Spleen (tissue), 11 donors: ENCODE measurements at regions not wholly inside any gene's neighbourhood (a gene's known extent, or its start where the extent isn't known, plus 50 kb on each side); places are given as distances from the start of the nearest gene placed in this dataset.
A peak's percentile ranks its signal among the peaks of the same experiment; 100 is the strongest.

Source experiments
- DNase-seq: peaks from one replicate; pipeline ENCODE4 v3.0.0-alpha.2; 2020
- H3K27ac ChIP-seq, 8 donors: fragments of 200-600 bp; sonication (generic) in 7 of 8; 1 replicate in 4 of 8; 2 replicates in 4 of 8; pipeline versions ENCODE4 v1.5.0 to v1.8.0; 2016 to 2021; ENCODE audit warnings: inconsistent platforms in 4 of 8, mild to moderate bottlenecking in 4 of 8, moderate library complexity in 1 of 8
- H3K27me3 ChIP-seq, 7 donors: fragments of 200-600 bp; sonication (generic) in 6 of 7; replicated peaks in 1 of 7; 1 replicate in 4 of 7; 2 replicates in 3 of 7; pipeline versions ENCODE4 v1.5.0 to v1.8.0; 2016 to 2021; ENCODE audit warnings: inconsistent platforms in 3 of 7, mild to moderate bottlenecking in 1 of 7
- H3K36me3 ChIP-seq, 6 donors: fragments of 200-600 bp; sonication (generic) in 5 of 6; 1 replicate in 4 of 6; 2 replicates in 2 of 6; pipeline versions ENCODE4 v1.5.0 to v1.8.0; 2016 to 2021; ENCODE audit warnings: inconsistent platforms in 2 of 6
- H3K4me1 ChIP-seq, 6 donors: fragments of 200-600 bp; sonication (generic) in 5 of 6; 1 replicate in 3 of 6; 2 replicates in 3 of 6; pipeline versions ENCODE4 v1.5.0 to v1.8.0; 2016 to 2021; ENCODE audit warnings: inconsistent platforms in 3 of 6
- H3K4me3 ChIP-seq, 8 donors: fragments of 200-600 bp; sonication (generic) in 7 of 8; 1 replicate in 4 of 8; 2 replicates in 4 of 8; pipeline versions ENCODE4 v1.5.0 to v1.8.0; 2016 to 2021; ENCODE audit warnings: inconsistent platforms in 4 of 8, mild to moderate bottlenecking in 4 of 8, moderate library complexity in 2 of 8
- H3K9me3 ChIP-seq, 8 donors: fragments of 200-600 bp; sonication (generic) in 7 of 8; 1 replicate in 4 of 8; 2 replicates in 4 of 8; pipeline versions ENCODE4 v1.5.0 to v1.8.0; 2016 to 2021; ENCODE audit warnings: inconsistent platforms in 4 of 8
- CTCF ChIP-seq, 11 experiments: fragments of 200-600 bp in 7 of 11; fragments of 450-650 bp in 4 of 11; sonication (generic) in 4 of 11; IDR thresholded peaks in 8 of 11; conservative IDR thresholded peaks in 3 of 11; 1 replicate in 7 of 11; 2 replicates in 4 of 11; pipeline versions ENCODE4 v1.4.0 to v1.8.0; 2016 to 2021; ENCODE audit warnings: antibody characterized with exemption in 11 of 11, inconsistent platforms in 4 of 11, mild to moderate bottlenecking in 1 of 11
- POLR2A ChIP-seq, 3 donors: fragments of 450-650 bp; IDR thresholded peaks; one replicate each; pipeline ENCODE4 v1.5.1; 2017; ENCODE audit warnings: antibody characterized with exemption in 3 of 3, mild to moderate bottlenecking in 1 of 3
- POLR2AphosphoS5 ChIP-seq, 3 donors: sonication (generic); formaldehyde crosslinking; IDR thresholded peaks; one replicate each; pipeline ENCODE4 v1.5.1; 2017; ENCODE audit warnings: antibody characterized with exemption in 3 of 3
- WGBS, 5 donors: extraction: QIAGEN DNeasy Blood & Tissue Kit in 3 of 5; methylation state at CpG; one replicate each; pipeline versions ENCODE4 v1.1.5 to v1.1.7; 2013 to 2018; 5-methylcytosine and 5-hydroxymethylcytosine counted together
- intact Hi-C: fragments of 100-400 bp; cut with DNase I; formaldehyde crosslinking; loops from one replicate; pipeline ENCODE4 v1.15.0; 2023; ENCODE audit warnings: low total_unique reads
- donor health status: healthy with polysubstance abuse.
- donor health status: DM: no; HTN: no; CAD: no; lungs with moderate emphysema.
- donor health status: DM: no; HTN: no; CAD: no.
- donor health status: Bipolar disorder and iron deficiency.
- donor health status: healthy.
- donor health status: DM: no; HTN: no; CAD: no.
- donor health status: DM: yes; HTN: yes; CAD: no.

DNA sequence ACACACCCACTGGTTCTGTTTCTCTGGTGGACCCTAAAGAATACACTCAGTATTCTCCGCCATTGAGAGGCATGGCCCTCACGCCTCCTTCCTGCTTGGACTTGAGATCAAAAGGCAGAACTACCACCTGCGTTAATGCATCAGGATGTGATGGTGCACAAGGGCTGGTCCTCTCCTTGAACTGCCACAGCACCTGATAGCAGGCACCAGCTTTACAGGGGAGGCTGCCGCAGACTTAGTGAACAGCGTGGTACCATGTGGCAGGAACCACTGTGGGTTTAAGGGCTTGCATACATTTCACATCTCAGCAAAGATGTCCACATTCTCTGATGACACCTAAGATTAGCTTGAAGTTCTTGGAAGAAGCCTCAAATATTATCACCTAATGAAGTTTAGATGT lies 208.7 kb downstream of the GADD45G start:
- Histone ChIP-seq H3K36me3 (no peaks in the 10 kb centered on the region), H3K4me1 (peaks cover 12 to 56% (median 39%) of the 10 kb centered on the region in 6 donors), H3K27ac (no peak overlapping the region), H3K4me3 (no peak overlapping the region), H3K9me3 (no peaks in the 10 kb centered on the region), H3K27me3 (no peaks in the 10 kb centered on the region)
- TF ChIP-seq POLR2AphosphoS5 (IDR thresholded peaks at IDR 0.05) (no peak), POLR2A (IDR thresholded peaks at IDR 0.05) (no peak), CTCF (IDR thresholded peaks at IDR 0.05 in 8 of 11, conservative IDR thresholded peaks at IDR 0.05 in 3 of 11) (no peak)
- intact Hi-C loops, result no loop called here
- DNase-seq, result no peak
- 82 to 89% (median 84%) methylated on average over 5 of the region's 5 CpGs for WGBS, 5 donors

DNA sequence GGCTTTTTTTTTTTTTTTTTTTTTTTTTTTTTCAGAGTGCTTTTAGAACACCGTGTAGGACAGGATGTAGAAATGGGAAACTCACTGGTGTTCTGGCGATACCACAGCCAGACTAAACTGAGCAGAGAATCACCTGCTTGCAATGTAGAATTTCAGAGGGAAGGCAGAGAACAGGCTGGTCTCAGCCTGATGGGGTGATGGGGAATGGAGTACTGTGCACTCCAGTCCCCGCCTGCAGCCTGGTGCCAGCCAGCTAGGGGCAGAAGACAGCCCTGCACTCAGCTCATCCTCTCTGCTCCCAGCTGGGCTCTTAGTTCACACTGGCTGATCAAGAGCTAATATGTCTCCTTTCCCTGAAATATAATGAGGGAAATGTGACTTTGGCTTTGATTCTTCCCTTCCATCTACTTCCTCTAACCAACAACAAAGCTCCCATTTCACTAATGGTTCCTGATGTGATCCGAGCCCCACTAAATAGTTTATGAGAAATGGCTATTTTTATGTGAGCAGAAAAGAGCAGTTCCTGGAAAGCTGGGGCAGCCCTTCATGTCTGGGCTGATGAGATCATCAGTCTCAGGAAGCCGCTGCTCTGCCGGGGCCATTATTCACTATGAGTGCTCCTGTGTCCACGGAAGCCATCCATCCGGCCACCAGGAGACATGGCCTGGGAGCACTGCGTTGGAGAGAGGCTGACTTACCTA lies 209.7 kb downstream of the GADD45G start:
- Histone ChIP-seq H3K27me3 (no peaks in the 10 kb centered on the region), H3K9me3 (no peaks in the 10 kb centered on the region), H3K4me3 (no peak overlapping the region), H3K27ac (no peak overlapping the region), H3K4me1 (peaks cover 12 to 47% (median 35%) of the 10 kb centered on the region in 6 donors), H3K36me3 (no peaks in the 10 kb centered on the region)
- intact Hi-C loops, result no loop called here
- peak; percentile 64 for DNase-seq
- TF ChIP-seq POLR2A (IDR thresholded peaks at IDR 0.05), result no peak
- TF ChIP-seq CTCF (IDR thresholded peaks at IDR 0.05 in 8 of 11, conservative IDR thresholded peaks at IDR 0.05 in 3 of 11), result no peak
- peak in 1 of 3 donors; percentile 16 for TF ChIP-seq POLR2AphosphoS5 (IDR thresholded peaks at IDR 0.05)
- WGBS, 5 donors, result 18 to 37% (median 24%) methylated on average over 8 to 9 of the region's 9 CpGs

GRCh38 chr9:89815061-89815902 lies 210.5 kb downstream of the GADD45G start:
- WGBS, 5 donors, result 69 to 80% (median 74%) methylated on average over 8 to 9 of the region's 9 CpGs
- Histone ChIP-seq H3K27ac (peak overlapping the region in 5 of 8 donors; percentile 13 to 54 (median 45)), H3K4me1 (peaks cover 12 to 47% (median 35%) of the 10 kb centered on the region in 6 donors), H3K27me3 (no peaks in the 10 kb centered on the region), H3K36me3 (no peaks in the 10 kb centered on the region), H3K4me3 (no peak overlapping the region), H3K9me3 (no peaks in the 10 kb centered on the region)
- TF ChIP-seq POLR2AphosphoS5 (IDR thresholded peaks at IDR 0.05) (no peak), POLR2A (IDR thresholded peaks at IDR 0.05) (no peak), CTCF (IDR thresholded peaks at IDR 0.05 in 8 of 11, conservative IDR thresholded peaks at IDR 0.05 in 3 of 11) (no peak)
- intact Hi-C loops, result no loop called here
- DNase-seq, result peak; percentile 48
